NOMO-1 treated with DMSO at 0.1 percent for 48 hours (cell line): ENCODE measurements at regions not wholly inside any gene's neighbourhood (a gene's known extent, or its start where the extent isn't known, plus 50 kb on each side); places are given as distances from the start of the nearest gene placed in this dataset.
A peak's percentile ranks its signal among the peaks of the same experiment; 100 is the strongest.

Experiments
- DNase-seq: peaks from one replicate; lab custom pipeline; 2025; ENCODE audit not compliant: unreplicated experiment; lab: John Stamatoyannopoulos, UW

DNA sequence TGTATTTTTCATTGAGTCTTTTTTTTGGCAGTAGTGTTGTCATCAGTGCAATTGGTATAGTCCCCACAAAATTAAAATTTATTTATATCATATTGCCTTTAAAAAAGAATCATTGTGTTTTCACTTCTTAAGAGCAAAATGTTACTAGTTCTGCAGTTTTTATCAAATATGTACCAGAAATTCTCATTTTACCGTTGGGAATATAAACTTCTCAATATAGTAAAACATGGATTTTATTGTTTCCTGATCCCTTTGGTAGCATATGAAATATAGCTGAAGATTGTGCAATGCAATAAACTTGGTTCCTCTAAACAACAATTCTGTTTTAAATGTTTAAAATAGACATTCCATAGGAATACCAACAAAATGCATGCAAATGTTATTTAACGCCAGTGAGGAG is 306.5 kb upstream of the PCDH20 start:
- DNase-seq, result no peak

DNA sequence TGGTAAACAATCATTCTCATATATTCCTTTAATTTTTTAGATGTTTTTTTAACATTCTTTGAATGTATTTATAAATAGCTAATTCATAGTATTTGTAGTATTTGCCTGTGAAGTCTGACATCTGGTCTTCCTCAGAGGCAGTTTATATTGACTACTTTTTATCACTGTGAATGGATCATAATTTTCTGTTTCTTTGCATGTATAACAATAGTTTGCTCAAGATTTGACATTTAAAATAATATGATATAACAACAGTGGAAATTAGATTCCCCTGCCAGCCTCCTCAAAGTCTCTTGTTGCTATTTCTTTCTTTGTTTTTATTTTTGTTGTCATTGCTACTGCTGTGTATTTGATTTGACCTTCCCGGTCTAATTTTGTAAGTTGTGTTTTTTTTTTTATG is 297.0 kb upstream of the PCDH20 start:
- DNase-seq, result no peak

DNA sequence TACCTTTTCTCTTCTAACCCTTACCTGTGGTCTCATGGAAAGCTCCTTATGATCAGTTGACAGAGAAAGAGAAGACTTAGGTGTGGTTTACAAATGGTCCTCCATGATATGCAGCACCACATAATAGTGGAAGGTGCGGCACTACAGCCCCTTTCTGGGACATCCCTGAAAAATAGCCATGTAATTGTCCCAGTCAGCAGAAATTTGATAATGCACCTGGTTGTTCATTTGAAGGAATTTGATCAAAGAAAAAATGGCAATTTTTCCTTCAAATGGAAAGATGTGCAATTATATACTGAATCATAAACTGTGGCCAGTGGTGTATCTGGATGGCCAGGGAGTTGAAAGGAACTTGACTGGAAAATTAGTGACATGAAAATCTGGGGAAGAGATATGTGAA is 293.6 kb upstream of the PCDH20 start:
- no peak for DNase-seq

DNA sequence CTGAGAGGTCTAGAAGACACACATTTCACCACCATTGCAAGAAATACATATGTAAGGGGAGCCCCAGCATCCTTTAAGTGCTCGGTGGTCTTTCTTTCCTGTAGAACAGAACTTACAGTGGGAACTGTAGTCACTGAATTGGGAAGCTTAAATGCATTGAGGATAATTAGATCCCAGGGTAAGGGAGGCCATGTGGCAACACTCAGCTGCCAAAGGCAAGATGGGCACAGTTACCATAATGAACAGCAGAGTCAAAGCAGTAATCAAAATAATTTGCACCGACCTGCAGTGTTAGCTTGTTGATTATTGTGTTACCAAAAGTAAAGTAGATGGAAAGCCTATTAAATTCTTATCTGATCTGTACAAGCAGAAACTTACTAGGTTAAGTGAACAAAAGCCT is 291.2 kb upstream of the PCDH20 start:
- DNase-seq, result no peak

DNA sequence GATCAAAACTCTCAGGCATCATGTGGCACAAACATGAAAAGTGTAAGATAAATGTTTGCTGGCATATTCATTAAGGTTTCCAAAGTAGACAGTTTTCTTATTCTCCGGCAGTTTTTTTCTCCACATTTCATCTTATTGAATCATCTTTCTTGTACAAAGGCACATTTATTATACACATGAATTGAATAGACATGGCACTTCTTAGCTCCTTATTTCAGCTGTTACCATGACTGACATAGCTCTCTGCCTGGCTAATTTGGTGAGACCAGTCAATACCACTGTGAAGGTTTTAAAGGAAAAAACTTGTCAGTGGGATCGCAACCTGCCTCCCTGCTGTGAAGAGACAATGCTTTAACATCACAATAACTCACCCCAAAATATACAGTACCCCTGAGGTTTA is 285.0 kb upstream of the PCDH20 start:
- DNase-seq, result no peak

DNA sequence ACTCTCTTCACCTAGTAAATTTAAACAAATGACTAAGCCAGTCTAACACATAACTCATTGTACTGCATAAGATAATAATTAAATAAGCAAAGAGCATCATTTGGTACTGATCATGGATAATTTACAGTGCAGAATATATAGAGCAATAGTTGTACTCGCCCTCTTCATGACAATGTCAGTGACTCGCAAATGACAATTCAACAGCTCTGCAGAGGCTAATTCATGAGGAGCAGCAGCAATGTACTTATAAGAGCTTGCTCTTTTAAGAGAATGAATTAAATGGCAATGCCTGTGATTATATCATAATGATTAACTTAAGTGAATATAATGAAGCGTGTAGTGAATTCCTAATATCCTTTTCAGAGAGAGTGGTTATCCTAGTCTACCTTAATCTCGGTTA is 284.5 kb upstream of the PCDH20 start:
- DNase-seq, result no peak

DNA sequence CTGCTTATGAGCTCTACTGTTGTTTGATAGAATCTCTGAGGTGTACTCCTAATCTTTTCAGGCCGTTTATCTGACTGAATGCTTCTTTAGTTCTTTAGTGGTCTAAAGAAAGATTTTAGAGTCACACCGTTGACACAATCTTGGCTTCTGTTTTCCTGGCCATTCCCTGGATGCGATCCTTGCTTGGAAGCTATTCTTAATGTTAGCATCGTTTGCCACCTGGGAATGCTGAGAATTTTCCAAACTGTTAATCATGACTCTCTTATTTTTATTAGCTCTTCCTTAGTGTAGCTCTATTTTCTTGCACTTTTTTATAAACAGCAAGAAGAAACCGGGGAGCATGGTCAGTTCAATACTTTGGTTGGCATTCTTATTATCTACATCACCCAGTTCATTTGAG is 281.0 kb upstream of the PCDH20 start:
- DNase-seq, result no peak

DNA sequence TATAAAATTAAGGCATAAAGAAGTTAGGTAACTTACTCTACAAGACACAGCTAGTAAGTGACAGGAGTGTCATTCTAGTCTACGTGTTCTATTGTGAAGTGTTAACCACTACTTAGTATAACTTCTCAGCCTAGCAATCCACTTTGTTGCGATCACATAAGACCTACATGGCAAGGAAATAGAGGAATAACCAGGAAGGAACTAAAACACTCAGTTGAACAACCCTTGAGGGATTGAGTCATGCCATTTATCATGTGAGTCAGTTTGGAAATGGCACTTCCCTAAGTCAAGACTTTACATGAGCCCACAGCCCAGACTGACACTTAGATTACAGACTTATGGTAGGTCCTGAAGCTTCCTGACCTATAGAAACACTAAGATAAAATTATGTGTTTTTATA is 279.5 kb upstream of the PCDH20 start:
- DNase-seq, result peak; percentile 89

DNA sequence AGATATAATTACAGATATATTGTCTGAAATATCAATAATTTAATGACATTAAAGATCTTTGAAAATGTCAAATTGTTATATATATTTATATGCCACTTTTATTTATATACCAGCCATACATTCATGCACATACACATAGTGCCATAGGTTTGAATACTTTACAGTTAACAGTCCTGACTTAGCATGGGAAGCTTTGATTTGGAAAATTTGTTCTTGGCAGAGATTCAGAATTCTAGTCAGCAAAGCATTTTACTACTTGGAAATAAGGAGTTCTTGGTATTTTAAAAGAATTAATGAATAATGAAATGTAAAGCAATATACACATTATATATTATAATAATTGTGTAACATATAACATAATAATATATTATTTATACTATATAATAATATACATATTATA is 277.0 kb upstream of the PCDH20 start:
- no peak for DNase-seq

DNA sequence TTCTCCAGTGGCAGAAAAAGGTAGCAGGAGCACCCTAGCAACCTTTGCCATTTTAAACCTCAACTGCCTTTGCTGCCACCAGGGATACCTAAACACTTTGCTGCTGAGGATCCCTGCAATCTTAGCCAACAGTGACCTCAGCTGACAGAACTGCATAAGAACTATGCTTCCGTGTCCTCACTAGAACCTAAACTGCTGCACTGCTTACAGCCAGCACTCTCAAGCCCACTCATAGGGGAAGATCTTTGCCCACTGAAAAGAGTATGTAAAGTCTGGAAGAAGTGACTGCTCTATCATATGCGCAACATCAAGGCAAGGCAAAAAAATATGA is 270.0 kb upstream of the PCDH20 start:
- DNase-seq, result no peak

DNA sequence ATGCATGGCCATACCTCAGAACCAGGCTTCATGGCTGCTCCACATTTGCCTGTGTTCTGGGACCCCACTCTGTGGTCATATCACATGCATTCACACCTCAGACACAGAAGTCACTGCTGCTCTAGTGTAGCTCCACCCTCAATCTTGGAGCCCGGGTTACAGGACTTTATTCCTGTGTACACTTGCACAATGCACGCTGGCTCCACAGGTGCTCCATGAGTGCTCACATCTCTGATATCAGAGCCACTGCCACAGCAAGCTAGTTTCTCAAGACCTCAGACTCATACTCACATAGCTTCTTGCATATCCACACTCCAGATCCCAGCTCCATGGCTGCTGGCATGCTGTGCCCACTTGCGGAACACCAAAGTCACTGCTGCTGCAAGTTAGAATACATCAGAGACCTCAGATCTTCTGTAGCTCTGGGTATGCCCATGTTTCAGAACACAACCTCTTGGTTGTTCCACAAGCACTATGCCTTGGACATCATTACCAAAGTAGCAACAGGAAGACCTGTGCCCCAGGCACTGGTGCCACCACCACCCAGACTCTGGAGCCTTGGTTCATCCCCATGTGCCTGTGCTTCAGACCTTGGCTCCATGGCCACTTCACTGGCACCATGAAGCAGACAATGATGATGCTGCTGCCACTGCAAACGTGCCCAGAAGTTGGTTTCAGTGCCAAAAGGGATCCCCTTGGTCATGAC is 269.5 kb upstream of the PCDH20 start:
- DNase-seq, result no peak

DNA sequence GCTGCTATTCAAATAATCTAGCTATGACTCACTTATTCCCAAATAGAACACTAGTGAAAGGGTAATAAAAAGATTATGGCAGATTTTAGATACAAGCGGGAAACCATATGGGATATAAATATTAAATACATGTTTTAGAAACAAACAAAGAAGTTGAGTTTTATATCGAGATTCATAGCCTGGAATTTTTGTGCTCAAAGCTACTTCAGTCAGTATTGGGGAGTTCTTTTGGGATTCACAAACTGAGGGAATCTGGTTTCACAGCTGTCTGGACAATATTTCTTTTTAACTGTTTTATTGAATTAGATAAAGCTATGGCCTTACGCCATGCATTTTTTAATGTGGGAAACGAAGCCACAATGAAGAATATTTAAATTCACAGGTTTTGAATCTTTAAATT is 257.1 kb upstream of the PCDH20 start:
- DNase-seq, result no peak

DNA sequence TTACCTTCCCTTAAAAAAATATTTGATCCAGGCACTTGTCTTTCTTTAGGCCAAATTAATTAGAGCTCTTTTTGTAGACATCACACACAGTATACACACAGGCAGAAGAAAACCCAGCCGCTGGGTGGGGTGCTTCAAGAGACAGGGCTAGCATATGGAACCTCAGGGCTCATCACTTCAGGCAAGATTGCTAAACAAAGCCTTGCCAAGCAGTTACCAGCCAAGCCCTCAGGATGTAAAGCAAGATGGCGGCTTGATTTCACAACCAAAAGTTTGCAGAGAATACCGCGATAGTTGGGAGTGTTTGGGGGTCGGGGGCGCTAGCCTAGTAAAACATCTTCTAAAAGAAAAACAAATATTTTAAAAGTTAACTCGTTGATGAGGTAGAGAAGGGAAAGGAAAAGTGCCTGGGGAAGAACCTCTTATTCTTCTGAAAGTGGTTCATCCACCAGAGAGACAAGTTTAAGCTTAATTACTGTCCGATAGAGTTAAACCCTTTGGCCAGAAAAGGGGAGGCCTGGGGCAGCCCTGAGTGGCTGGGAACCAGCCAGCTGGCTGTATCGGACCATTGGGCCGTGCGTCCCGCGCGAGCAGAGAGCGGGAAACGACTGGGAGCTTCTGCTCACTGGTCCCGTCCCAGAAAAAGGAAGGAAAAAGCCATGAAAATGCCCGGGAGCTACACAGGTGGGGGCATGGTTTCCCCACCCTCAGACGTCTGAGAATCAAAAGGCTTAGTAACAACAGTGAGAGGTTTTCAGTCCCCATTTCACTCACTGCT is 254.9 kb upstream of the PCDH20 start:
- no peak for DNase-seq

DNA sequence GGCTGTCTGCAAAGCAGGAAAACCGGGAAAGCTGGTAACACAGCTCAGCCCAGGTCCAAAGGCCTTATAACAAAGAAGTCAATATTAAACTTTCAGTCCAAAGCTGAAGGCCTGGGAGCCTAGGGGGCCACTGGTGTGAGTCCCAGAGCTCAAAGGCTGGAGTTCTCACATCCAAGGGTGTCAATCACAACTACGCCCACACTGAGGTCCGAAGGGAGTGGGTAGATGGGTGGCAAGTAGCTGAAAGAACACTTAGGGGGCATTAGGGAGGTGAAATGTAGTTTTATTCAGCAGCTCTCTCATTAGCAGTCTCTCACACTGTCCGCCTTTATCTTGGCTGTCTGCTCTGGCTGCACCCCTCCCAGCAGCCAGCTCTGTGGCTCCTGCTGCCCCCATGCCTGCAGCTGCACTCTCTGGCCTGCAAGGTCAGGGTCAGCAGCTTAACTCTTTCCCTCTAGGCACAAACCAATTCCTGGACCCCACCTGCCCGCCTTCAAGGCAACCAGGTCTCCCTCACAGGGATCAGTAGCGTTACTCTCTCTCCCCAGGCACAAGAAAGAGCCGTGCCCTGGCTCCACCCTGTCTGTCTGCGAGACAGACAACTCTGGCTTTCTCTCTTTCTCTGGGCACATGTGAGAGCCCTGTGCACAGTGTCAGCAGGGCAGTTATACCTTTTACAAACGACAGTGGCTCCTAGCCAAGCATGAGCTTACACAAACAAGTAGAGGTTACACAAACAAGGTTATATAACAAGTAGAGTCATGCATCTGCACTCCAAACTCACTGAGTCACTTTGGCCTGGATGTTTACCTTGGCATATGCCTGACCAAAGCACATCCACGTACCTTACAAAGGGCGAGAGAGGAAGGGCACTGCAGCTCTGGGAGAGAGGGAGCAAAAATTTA is 249.4 kb upstream of the PCDH20 start:
- DNase-seq, result no peak

DNA sequence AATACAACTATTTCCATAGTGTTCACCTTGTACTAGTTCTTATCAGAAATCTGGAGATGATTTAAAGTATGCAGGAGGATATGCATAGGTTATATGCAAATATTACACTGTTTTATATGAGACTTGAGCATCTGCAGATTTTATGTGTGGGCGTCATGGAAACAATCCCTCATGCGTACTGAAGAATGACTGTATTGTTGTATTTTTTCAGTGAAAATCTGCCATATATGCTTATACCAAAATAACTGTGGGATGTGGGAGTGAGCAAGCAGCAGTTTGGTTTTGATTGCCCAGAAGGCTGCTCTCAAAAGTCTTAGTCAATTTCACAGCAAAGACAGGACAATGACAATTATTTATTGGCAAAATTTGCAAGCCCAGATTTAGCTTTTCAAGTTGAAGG is 238.8 kb upstream of the PCDH20 start:
- DNase-seq, result no peak

DNA sequence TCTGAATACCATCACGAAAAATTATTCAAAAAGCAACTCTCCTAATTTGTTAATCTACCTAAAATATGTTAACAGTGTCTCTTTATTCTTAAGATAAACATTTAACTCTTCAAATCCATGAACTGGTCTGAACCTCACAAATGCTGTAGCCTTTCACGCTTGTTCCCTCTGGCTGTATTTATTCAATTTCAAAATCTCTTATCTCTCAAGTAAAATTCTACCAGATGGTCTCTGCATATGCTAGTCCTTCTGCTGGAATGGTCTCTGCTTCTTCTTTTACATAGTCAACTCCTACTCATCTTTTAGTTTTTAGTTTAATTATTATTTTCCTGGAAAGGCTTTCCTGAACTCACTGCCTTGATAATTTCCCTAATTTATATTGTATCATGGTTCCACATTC is 232.9 kb upstream of the PCDH20 start:
- DNase-seq, result no peak

DNA sequence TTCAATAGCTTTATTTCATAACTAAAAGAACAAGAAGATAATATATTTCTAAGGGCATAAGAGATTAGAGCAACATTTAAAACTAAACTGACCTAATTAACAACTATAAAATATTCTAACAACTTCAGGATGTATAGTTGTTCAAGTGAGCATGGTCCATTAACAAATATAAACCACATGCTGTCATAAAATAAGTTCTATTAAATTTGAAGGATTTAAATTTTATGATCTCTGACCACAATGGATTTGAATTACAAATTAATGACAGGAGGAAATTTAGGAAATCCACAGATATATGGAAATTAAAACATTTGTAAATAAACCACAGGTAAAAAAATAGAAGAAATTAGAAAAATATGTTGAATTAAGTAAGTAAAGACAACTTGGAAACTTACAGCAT is 196.5 kb upstream of the PCDH20 start:
- no peak for DNase-seq

DNA sequence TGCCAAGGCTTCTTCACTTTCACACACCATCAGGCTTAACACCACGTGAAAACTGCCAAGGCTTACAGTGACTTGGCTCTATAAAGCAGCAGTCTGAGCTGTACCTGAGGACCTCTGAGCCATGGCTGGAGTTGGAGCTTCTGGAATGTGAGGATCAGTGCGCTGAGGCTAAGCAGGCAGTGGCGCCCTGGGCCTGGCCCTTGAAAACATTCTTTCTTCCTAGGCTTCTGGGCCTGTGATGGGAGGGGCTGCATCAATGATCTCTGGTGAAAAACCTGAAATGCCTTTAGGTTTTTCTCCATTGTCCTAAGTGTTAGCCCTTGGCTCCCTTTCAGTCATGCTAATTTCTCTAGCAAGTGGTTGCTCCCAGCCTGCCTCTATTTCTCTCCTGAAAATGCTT is 192.5 kb upstream of the PCDH20 start:
- DNase-seq, result no peak

DNA sequence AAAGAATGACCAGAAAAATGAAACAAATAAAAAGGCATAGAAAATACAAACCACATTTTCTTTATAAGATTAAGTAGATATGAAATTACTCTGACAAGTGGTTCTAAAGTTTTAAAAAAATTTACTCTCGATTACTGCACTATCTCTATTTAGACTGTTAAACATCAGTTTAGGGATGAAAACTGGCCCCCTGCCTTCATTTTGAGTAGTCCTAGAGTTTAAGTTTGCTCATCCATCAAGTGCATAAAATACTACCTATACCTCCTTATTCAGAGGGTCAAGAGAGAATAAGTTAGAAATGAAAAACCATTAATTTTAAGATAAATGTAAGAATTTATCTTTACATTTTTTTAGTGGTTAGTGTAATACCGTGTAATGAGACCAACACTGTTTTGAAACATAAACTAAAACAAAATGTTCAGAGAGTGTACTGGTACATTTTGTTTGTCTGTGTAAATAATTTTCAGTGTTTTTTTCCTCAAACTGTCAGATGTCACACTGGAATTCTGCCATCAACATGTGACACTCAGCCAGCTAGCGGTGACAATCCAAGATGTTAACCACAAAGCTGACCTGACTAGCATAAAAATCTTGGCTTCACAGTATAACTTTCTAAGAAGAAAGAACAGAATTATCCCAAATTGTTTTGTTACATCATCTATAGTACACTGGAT is 184.8 kb upstream of the PCDH20 start:
- no peak for DNase-seq

DNA sequence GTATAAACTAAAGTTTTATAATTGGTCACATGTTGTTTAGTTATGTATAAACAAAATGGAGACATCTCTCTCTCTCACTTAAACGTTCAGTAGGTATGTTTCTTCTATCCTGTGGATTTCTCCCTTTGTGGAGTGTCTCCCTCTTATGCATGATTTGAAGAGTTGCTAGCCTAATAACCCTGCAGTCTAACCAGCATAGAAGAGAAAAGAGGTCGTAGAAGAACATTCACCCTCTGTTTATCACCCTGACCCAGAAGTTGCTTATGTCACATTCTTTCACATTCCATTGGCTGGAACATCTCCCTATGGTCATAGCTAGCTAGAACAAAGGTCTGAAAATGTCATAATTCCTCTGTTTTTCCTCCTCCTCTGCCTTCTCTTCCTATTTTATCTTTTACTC is 176.8 kb upstream of the PCDH20 start:
- no peak for DNase-seq

DNA sequence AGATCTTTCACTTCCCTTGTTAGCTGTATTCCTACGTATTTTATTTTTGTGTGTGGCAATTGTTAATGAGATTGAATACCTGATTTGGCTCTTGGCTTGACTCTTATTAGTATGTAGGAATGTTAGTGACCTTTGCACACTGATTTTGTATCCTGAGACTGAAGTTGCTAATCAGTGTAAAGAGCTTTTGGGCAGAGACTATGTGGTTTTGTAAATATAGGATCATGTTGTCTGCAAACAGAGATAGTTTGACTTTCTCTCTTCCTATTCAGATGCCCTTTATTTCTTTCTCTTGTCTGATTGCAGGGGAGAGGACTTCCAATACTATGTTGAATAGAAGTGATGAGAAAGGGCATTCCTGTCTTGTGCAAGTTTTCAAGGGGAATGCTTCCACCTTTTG is 160.3 kb upstream of the PCDH20 start:
- DNase-seq, result no peak
